WTC11 (cell line): ENCODE measurements at regions not wholly inside any gene's neighbourhood (a gene's known extent, or its start where the extent isn't known, plus 50 kb on each side); places are given as distances from the start of the nearest gene placed in this dataset.

Source experiments
- ATAC-seq: fragments of 200-7000 bp; cut with Tn5 transposase; 2 replicates; pipeline ENCODE4 v1.10.0; 2021; ENCODE audit warnings: mild to moderate bottlenecking, moderate library complexity
- CTCF ChIA-PET: fragments of 300-600 bp; sonication (Branson Sonifier 250); formaldehyde crosslinking; loops from one replicate; lab custom pipeline; 2021; ENCODE audit warnings: antibody characterized with exemption; lab: Charles Lee
- POLR2A ChIA-PET: fragments of 350-600 bp; sonication (Branson Sonifier 250); formaldehyde crosslinking; loops from one replicate; lab custom pipeline; 2021; ENCODE audit warnings: antibody characterized with exemption; lab: Charles Lee
- DNase-seq: peaks from one replicate; pipeline ENCODE4 v3.0.0; 2021; ENCODE audit warnings: low spot score
- H3K27ac Mint-ChIP-seq: 2 replicates; pipeline ENCODE4 v1.8.0; 2021; ENCODE audit warnings: mixed read lengths
- H3K27me3 Mint-ChIP-seq: 2 replicates; pipeline ENCODE4 v1.8.0; 2021; ENCODE audit warnings: low read depth, mild to moderate bottlenecking, moderate library complexity, mixed read lengths
- H3K36me3 Mint-ChIP-seq: 2 replicates; pipeline ENCODE4 v1.8.0; 2021; ENCODE audit warnings: mixed read lengths
- H3K4me1 Mint-ChIP-seq: 2 replicates; pipeline ENCODE4 v1.8.0; 2022; ENCODE audit warnings: mixed read lengths
- H3K4me3 Mint-ChIP-seq: 2 replicates; pipeline ENCODE4 v1.8.0; 2021; ENCODE audit warnings: mild to moderate bottlenecking, moderate library complexity, mixed read lengths
- H3K9me3 Mint-ChIP-seq: 2 replicates; pipeline ENCODE4 v1.8.0; 2021; ENCODE audit warnings: mixed read lengths
- CBFB ChIP-seq: sonication (generic); formaldehyde crosslinking; IDR thresholded peaks from 2 replicates; pipeline ENCODE4 v1.8.1; 2022; ENCODE audit warnings: mild to moderate bottlenecking, low read depth, missing genetic modification reagents
- EMX1 ChIP-seq: fragments of 250-450 bp; sonication (Bioruptor Pico); IDR thresholded peaks from 2 replicates; pipeline ENCODE4 v1.8.0; 2021; ENCODE audit warnings: mild to moderate bottlenecking
- JUN ChIP-seq: sonication (generic); formaldehyde crosslinking; IDR thresholded peaks from 2 replicates; pipeline ENCODE4 v1.8.0; 2023; ENCODE audit warnings: mild to moderate bottlenecking, missing genetic modification reagents
- MXD4 ChIP-seq: fragments of 250-450 bp; sonication (Bioruptor Pico); IDR thresholded peaks from 2 replicates; pipeline ENCODE4 v1.8.0; 2021; ENCODE audit warnings: mild to moderate bottlenecking, moderate library complexity, borderline replicate concordance
- MYBL2 ChIP-seq: sonication (generic); formaldehyde crosslinking; IDR thresholded peaks from 2 replicates; pipeline ENCODE4 v1.8.1; 2023; ENCODE audit warnings: mild to moderate bottlenecking, moderate library complexity, missing genetic modification reagents
- NFATC4 ChIP-seq: fragments of 250-450 bp; sonication (Bioruptor Pico); IDR thresholded peaks from 2 replicates; pipeline ENCODE4 v1.9.0; 2021; ENCODE audit warnings: mild to moderate bottlenecking
- NFE2L1 ChIP-seq: sonication (generic); formaldehyde crosslinking; IDR thresholded peaks from 2 replicates; pipeline ENCODE4 v1.8.1; 2023; ENCODE audit warnings: missing genetic modification reagents
- NR2C2 ChIP-seq: sonication (generic); formaldehyde crosslinking; IDR thresholded peaks from 2 replicates; pipeline ENCODE4 v1.8.0; 2022; ENCODE audit warnings: mild to moderate bottlenecking, missing genetic modification reagents
- TEAD1 ChIP-seq: sonication (generic); formaldehyde crosslinking; IDR thresholded peaks from 2 replicates; pipeline ENCODE4 v1.8.0; 2022; ENCODE audit warnings: mild to moderate bottlenecking, missing genetic modification reagents
- TEAD4 ChIP-seq: sonication (generic); formaldehyde crosslinking; IDR thresholded peaks from 2 replicates; pipeline ENCODE4 v1.8.0; 2022; ENCODE audit warnings: mild to moderate bottlenecking, missing genetic modification reagents
- ZNF121 ChIP-seq: sonication (generic); formaldehyde crosslinking; IDR thresholded peaks from 2 replicates; pipeline ENCODE4 v1.8.0; 2023; ENCODE audit warnings: missing genetic modification reagents
- TF ChIP-seq, protein P1 (sequence below): fragments of 200-600 bp; IDR thresholded peaks from 2 replicates; pipeline ENCODE4 v1.8.0; 2022; ENCODE audit warnings: antibody characterized with exemption
- TF ChIP-seq, protein P2 (sequence below): sonication (generic); formaldehyde crosslinking; IDR thresholded peaks from 2 replicates; pipeline ENCODE4 v1.8.1; 2023; ENCODE audit warnings: mild to moderate bottlenecking, missing genetic modification reagents, moderate library complexity
- TF ChIP-seq, protein P3 (sequence below): sonication (generic); formaldehyde crosslinking; IDR thresholded peaks from 2 replicates; pipeline ENCODE4 v1.8.1; 2022; ENCODE audit warnings: mild to moderate bottlenecking, missing genetic modification reagents, moderate library complexity, borderline replicate concordance
- TF ChIP-seq, protein P4 (sequence below): sonication (generic); formaldehyde crosslinking; IDR thresholded peaks from 2 replicates; pipeline ENCODE4 v1.8.1; 2023; ENCODE audit warnings: mild to moderate bottlenecking, missing genetic modification reagents, borderline replicate concordance
- TF ChIP-seq, protein P5 (sequence below): sonication (generic); formaldehyde crosslinking; IDR thresholded peaks from 2 replicates; pipeline ENCODE4 v1.8.0; 2023; ENCODE audit warnings: mild to moderate bottlenecking, missing genetic modification reagents
- TF ChIP-seq, protein P6 (sequence below): sonication (generic); formaldehyde crosslinking; IDR thresholded peaks from 2 replicates; pipeline ENCODE4 v1.8.0; 2023; ENCODE audit warnings: missing genetic modification reagents
- TF ChIP-seq, protein P7 (sequence below): sonication (generic); formaldehyde crosslinking; IDR thresholded peaks from 2 replicates; pipeline ENCODE4 v1.8.0; 2022; ENCODE audit warnings: mild to moderate bottlenecking, missing genetic modification reagents
- TF ChIP-seq, protein P8 (sequence below): sonication (generic); formaldehyde crosslinking; IDR thresholded peaks from 2 replicates; pipeline ENCODE4 v1.8.1; 2022; ENCODE audit warnings: missing genetic modification reagents, borderline replicate concordance

DNA sequence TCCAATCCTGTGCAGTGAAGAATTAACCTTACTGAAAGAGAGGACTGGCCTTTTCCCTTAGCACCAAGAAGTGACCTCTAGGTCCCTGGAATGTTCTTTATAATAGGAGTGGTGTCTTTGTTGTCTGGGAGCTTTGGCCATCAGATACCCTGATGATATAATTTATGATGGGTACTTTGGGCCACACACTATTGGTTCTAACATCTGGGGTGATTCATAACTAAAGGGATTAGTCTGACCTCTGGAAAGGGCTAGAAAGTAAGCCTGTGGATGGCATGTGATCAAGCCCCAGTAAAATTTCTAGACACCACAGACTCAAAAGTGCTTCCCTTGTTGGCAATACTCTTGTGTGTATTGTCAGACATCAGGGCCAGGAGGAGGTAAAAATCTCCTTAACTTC lies 891.2 kb downstream of the KCNA4 start (continued):
- TF ChIP-seq, protein P1, sequence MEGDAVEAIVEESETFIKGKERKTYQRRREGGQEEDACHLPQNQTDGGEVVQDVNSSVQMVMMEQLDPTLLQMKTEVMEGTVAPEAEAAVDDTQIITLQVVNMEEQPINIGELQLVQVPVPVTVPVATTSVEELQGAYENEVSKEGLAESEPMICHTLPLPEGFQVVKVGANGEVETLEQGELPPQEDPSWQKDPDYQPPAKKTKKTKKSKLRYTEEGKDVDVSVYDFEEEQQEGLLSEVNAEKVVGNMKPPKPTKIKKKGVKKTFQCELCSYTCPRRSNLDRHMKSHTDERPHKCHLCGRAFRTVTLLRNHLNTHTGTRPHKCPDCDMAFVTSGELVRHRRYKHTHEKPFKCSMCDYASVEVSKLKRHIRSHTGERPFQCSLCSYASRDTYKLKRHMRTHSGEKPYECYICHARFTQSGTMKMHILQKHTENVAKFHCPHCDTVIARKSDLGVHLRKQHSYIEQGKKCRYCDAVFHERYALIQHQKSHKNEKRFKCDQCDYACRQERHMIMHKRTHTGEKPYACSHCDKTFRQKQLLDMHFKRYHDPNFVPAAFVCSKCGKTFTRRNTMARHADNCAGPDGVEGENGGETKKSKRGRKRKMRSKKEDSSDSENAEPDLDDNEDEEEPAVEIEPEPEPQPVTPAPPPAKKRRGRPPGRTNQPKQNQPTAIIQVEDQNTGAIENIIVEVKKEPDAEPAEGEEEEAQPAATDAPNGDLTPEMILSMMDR: no peak
- TF ChIP-seq NR2C2 (no peak), NFE2L1 (CRISPR knock-in tag) (no peak), MXD4 (CRISPR knock-in tag) (no peak), MYBL2 (CRISPR knock-in tag) (no peak), JUN (CRISPR knock-in tag) (no peak)

DNA sequence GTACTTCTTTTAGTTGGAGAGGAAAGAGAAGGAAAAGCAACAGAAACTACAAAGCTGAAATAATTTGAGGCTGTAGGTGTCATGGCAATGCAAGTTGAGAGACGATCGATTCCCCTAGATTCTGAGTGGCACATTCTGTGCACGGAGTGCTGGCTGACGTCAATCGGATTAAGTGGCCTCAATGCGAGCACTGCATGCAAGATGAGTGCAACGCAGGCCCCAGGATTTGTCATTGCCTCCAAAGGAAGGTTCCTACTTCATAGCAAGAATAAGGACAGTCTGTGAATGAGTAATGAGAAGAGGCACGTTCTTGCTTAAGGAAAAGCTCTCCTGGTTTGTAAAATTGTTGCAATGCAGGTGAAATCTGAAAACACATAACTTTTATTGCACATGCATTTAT lies 892.4 kb downstream of the KCNA4 start:
- Mint-ChIP-seq H3K27ac (no peak overlapping the region), H3K4me1 (0 out of 2 replicates have a peak, but pooled peaks cover 3% of the 10 kb centered on the region), H3K36me3 (no peaks in the 10 kb centered on the region), H3K27me3 (no peaks in the 10 kb centered on the region; the same call in 1 of the 2 replicates), H3K9me3 (no peaks in the 10 kb centered on the region), H3K4me3 (no peak overlapping the region)
- POLR2A ChIA-PET: no interaction called here
- DNase-seq (no peak), ATAC-seq (no peak)
- CTCF ChIA-PET: no interaction called here
- TF ChIP-seq CBFB (CRISPR knock-in tag): no peak
- TF ChIP-seq, protein P2, sequence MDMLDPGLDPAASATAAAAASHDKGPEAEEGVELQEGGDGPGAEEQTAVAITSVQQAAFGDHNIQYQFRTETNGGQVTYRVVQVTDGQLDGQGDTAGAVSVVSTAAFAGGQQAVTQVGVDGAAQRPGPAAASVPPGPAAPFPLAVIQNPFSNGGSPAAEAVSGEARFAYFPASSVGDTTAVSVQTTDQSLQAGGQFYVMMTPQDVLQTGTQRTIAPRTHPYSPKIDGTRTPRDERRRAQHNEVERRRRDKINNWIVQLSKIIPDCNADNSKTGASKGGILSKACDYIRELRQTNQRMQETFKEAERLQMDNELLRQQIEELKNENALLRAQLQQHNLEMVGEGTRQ (CRISPR knock-in tag): no peak
- no peak for TF ChIP-seq MYBL2 (CRISPR knock-in tag)
- TF ChIP-seq, protein P3, sequence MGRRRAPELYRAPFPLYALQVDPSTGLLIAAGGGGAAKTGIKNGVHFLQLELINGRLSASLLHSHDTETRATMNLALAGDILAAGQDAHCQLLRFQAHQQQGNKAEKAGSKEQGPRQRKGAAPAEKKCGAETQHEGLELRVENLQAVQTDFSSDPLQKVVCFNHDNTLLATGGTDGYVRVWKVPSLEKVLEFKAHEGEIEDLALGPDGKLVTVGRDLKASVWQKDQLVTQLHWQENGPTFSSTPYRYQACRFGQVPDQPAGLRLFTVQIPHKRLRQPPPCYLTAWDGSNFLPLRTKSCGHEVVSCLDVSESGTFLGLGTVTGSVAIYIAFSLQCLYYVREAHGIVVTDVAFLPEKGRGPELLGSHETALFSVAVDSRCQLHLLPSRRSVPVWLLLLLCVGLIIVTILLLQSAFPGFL: no peak
- TF ChIP-seq EMX1: no peak
- TF ChIP-seq, protein P4, sequence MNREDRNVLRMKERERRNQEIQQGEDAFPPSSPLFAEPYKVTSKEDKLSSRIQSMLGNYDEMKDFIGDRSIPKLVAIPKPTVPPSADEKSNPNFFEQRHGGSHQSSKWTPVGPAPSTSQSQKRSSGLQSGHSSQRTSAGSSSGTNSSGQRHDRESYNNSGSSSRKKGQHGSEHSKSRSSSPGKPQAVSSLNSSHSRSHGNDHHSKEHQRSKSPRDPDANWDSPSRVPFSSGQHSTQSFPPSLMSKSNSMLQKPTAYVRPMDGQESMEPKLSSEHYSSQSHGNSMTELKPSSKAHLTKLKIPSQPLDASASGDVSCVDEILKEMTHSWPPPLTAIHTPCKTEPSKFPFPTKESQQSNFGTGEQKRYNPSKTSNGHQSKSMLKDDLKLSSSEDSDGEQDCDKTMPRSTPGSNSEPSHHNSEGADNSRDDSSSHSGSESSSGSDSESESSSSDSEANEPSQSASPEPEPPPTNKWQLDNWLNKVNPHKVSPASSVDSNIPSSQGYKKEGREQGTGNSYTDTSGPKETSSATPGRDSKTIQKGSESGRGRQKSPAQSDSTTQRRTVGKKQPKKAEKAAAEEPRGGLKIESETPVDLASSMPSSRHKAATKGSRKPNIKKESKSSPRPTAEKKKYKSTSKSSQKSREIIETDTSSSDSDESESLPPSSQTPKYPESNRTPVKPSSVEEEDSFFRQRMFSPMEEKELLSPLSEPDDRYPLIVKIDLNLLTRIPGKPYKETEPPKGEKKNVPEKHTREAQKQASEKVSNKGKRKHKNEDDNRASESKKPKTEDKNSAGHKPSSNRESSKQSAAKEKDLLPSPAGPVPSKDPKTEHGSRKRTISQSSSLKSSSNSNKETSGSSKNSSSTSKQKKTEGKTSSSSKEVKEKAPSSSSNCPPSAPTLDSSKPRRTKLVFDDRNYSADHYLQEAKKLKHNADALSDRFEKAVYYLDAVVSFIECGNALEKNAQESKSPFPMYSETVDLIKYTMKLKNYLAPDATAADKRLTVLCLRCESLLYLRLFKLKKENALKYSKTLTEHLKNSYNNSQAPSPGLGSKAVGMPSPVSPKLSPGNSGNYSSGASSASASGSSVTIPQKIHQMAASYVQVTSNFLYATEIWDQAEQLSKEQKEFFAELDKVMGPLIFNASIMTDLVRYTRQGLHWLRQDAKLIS: no peak
- TF ChIP-seq, protein P5, sequence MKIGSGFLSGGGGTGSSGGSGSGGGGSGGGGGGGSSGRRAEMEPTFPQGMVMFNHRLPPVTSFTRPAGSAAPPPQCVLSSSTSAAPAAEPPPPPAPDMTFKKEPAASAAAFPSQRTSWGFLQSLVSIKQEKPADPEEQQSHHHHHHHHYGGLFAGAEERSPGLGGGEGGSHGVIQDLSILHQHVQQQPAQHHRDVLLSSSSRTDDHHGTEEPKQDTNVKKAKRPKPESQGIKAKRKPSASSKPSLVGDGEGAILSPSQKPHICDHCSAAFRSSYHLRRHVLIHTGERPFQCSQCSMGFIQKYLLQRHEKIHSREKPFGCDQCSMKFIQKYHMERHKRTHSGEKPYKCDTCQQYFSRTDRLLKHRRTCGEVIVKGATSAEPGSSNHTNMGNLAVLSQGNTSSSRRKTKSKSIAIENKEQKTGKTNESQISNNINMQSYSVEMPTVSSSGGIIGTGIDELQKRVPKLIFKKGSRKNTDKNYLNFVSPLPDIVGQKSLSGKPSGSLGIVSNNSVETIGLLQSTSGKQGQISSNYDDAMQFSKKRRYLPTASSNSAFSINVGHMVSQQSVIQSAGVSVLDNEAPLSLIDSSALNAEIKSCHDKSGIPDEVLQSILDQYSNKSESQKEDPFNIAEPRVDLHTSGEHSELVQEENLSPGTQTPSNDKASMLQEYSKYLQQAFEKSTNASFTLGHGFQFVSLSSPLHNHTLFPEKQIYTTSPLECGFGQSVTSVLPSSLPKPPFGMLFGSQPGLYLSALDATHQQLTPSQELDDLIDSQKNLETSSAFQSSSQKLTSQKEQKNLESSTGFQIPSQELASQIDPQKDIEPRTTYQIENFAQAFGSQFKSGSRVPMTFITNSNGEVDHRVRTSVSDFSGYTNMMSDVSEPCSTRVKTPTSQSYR (CRISPR knock-in tag): no peak
- no peak for TF ChIP-seq TEAD1 (CRISPR knock-in tag)
- no peak for TF ChIP-seq NFATC4
- TF ChIP-seq TEAD4 (CRISPR knock-in tag): no peak
- TF ChIP-seq, protein P1: no peak
- no peak for TF ChIP-seq ZNF121 (CRISPR knock-in tag)
- TF ChIP-seq, protein P6, sequence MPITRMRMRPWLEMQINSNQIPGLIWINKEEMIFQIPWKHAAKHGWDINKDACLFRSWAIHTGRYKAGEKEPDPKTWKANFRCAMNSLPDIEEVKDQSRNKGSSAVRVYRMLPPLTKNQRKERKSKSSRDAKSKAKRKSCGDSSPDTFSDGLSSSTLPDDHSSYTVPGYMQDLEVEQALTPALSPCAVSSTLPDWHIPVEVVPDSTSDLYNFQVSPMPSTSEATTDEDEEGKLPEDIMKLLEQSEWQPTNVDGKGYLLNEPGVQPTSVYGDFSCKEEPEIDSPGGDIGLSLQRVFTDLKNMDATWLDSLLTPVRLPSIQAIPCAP (CRISPR knock-in tag): no peak
- TF ChIP-seq, protein P7, sequence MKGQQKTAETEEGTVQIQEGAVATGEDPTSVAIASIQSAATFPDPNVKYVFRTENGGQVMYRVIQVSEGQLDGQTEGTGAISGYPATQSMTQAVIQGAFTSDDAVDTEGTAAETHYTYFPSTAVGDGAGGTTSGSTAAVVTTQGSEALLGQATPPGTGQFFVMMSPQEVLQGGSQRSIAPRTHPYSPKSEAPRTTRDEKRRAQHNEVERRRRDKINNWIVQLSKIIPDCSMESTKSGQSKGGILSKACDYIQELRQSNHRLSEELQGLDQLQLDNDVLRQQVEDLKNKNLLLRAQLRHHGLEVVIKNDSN (CRISPR knock-in tag): no peak
- TF ChIP-seq, protein P8, sequence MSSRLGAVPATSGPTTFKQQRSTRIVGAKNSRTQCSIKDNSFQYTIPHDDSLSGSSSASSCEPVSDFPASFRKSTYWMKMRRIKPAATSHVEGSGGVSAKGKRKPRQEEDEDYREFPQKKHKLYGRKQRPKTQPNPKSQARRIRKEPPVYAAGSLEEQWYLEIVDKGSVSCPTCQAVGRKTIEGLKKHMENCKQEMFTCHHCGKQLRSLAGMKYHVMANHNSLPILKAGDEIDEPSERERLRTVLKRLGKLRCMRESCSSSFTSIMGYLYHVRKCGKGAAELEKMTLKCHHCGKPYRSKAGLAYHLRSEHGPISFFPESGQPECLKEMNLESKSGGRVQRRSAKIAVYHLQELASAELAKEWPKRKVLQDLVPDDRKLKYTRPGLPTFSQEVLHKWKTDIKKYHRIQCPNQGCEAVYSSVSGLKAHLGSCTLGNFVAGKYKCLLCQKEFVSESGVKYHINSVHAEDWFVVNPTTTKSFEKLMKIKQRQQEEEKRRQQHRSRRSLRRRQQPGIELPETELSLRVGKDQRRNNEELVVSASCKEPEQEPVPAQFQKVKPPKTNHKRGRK (CRISPR knock-in tag): no peak
